Astrocyte of the cerebellum (primary cell): ENCODE measurements at regions not wholly inside any gene's neighbourhood (a gene's known extent, or its start where the extent isn't known, plus 50 kb on each side); places are given as distances from the start of the nearest gene placed in this dataset.

ENCODE experiments used
- DNase-seq: peaks from one replicate; pipeline ENCODE4 v3.0.0-alpha.2; 2011; ENCODE audit warnings: low read depth
- H3K4me3 ChIP-seq: 2 replicates; pipeline ENCODE4 v1.5.1; 2011; ENCODE audit warnings: mild to moderate bottlenecking, low read depth, low read length, moderate library complexity
- CTCF ChIP-seq: IDR thresholded peaks from 2 replicates; pipeline ENCODE4 v1.5.1; 2012; ENCODE audit warnings: low read length, low read depth, moderate library complexity, mild to moderate bottlenecking; ENCODE audit errors: missing control alignments
- in situ Hi-C: cut with HindIII; loops from 2 replicates; pipeline ENCODE4 v1.10.0; 2017; ENCODE audit warnings: low sequenced_read_pairs

GRCh38 chr18:39529358-39529757, 1963.8 kb upstream of the CELF4 start:
- no peak for TF ChIP-seq CTCF
- in situ Hi-C loops, result no loop called here
- no peak for DNase-seq
- no peak overlapping the region for H3K4me3 ChIP-seq

GRCh38 chr18:39527465-39527864, 1961.9 kb upstream of the CELF4 start:
- in situ Hi-C loops, result no loop called here
- no peak for DNase-seq
- no peak overlapping the region for H3K4me3 ChIP-seq
- no peak for TF ChIP-seq CTCF

GRCh38 chr18:39524370-39524769, 1958.8 kb upstream of the CELF4 start:
- in situ Hi-C loops, result no loop called here
- no peak overlapping the region for H3K4me3 ChIP-seq
- no peak for DNase-seq
- no peak for TF ChIP-seq CTCF

GRCh38 chr18:39523281-39523680, 1957.7 kb upstream of the CELF4 start:
- no peak for DNase-seq
- TF ChIP-seq CTCF, result no peak
- H3K4me3 ChIP-seq, result no peak overlapping the region
- in situ Hi-C loops, result no loop called here

GRCh38 chr18:39521164-39521563, 1955.6 kb upstream of the CELF4 start:
- DNase-seq, result no peak
- no peak for TF ChIP-seq CTCF
- in situ Hi-C loops, result no loop called here
- H3K4me3 ChIP-seq, result no peak overlapping the region

GRCh38 chr18:39519741-39520140, 1954.1 kb upstream of the CELF4 start:
- in situ Hi-C loops, result no loop called here
- DNase-seq, result no peak
- no peak for TF ChIP-seq CTCF
- H3K4me3 ChIP-seq, result no peak overlapping the region

GRCh38 chr18:39515299-39515698, 1949.7 kb upstream of the CELF4 start:
- in situ Hi-C loops, result no loop called here
- TF ChIP-seq CTCF, result no peak
- no peak for DNase-seq
- H3K4me3 ChIP-seq, result no peak overlapping the region
